ENCODE measurements at regions not wholly inside any gene's neighbourhood (a gene's known extent, or its start where the extent isn't known, plus 50 kb on each side); places are given as distances from the start of the nearest gene placed in this dataset.
"Not testable (repeated sequence)": the region's sequence is repeated elsewhere in the genome, so short reads cannot be mapped to it uniquely, and the experiment has no call there.

- Histone ChIP-seq H3K9me3 (ENCODE audit: low read length) (no peaks in the 10 kb centered on the region), H3K4me1 (ENCODE audit: insufficient read depth, low read length) (peaks cover 12% of the 10 kb centered on the region), H3K36me3 (ENCODE audit: insufficient read depth, low read length) (no peaks in the 10 kb centered on the region), H2AFZ (ENCODE audit: low read depth, low read length) (no peak overlapping the region), H3K4me3 (ENCODE audit: low read length) (no peak overlapping the region), H3K27me3 (ENCODE audit: insufficient read depth, low read length) (no peaks in the 10 kb centered on the region)
Measured at GRCh38 chr6:111949546-111949945, 76.3 kb upstream of the FYN start.

GRCh38 chr6:111949984-111950383 is 76.7 kb upstream of the FYN start:
- H3K4me1 ChIP-seq (ENCODE audit: insufficient read depth, low read length) = peaks cover 12% of the 10 kb centered on the region
- H3K36me3 ChIP-seq (ENCODE audit: insufficient read depth, low read length); H3K27me3 ChIP-seq (ENCODE audit: insufficient read depth, low read length); H3K4me3 ChIP-seq (ENCODE audit: low read length); H3K9me3 ChIP-seq (ENCODE audit: low read length); H2AFZ ChIP-seq (ENCODE audit: low read depth, low read length): not testable (repeated sequence)

- no peaks in the 10 kb centered on the region for H3K9me3 ChIP-seq (ENCODE audit: low read length)
- H2AFZ ChIP-seq (ENCODE audit: low read depth, low read length) = no peak overlapping the region
- H3K27me3 ChIP-seq (ENCODE audit: insufficient read depth, low read length) = no peaks in the 10 kb centered on the region
- no peak overlapping the region for H3K4me3 ChIP-seq (ENCODE audit: low read length)
- no peaks in the 10 kb centered on the region for H3K36me3 ChIP-seq (ENCODE audit: insufficient read depth, low read length)
- H3K4me1 ChIP-seq (ENCODE audit: insufficient read depth, low read length) = peaks cover 12% of the 10 kb centered on the region
Measured at GRCh38 chr6:111950661-111951496, 77.6 kb upstream of the FYN start.

GRCh38 chr6:111951497-111952085 is 78.3 kb upstream of the FYN start:
- Histone ChIP-seq H3K4me1 (ENCODE audit: insufficient read depth, low read length) (peaks cover 12% of the 10 kb centered on the region), H3K4me3 (ENCODE audit: low read length) (no peak overlapping the region), H3K9me3 (ENCODE audit: low read length) (no peaks in the 10 kb centered on the region), H3K27me3 (ENCODE audit: insufficient read depth, low read length) (no peaks in the 10 kb centered on the region), H2AFZ (ENCODE audit: low read depth, low read length) (no peak overlapping the region), H3K36me3 (ENCODE audit: insufficient read depth, low read length) (no peaks in the 10 kb centered on the region)

GRCh38 chr6:111952274-111952673 is 79.0 kb upstream of the FYN start:
- Histone ChIP-seq H3K9me3 (ENCODE audit: low read length) (no peaks in the 10 kb centered on the region), H3K4me1 (ENCODE audit: insufficient read depth, low read length) (peaks cover 12% of the 10 kb centered on the region), H3K27me3 (ENCODE audit: insufficient read depth, low read length) (no peaks in the 10 kb centered on the region), H3K4me3 (ENCODE audit: low read length) (no peak overlapping the region), H3K36me3 (ENCODE audit: insufficient read depth, low read length) (no peaks in the 10 kb centered on the region), H2AFZ (ENCODE audit: low read depth, low read length) (no peak overlapping the region)

- no peak overlapping the region for H2AFZ ChIP-seq (ENCODE audit: low read depth, low read length)
- H3K9me3 ChIP-seq (ENCODE audit: low read length) = no peaks in the 10 kb centered on the region
- H3K4me3 ChIP-seq (ENCODE audit: low read length) = no peak overlapping the region
- H3K36me3 ChIP-seq (ENCODE audit: insufficient read depth, low read length) = no peaks in the 10 kb centered on the region
- H3K27me3 ChIP-seq (ENCODE audit: insufficient read depth, low read length) = no peaks in the 10 kb centered on the region
- H3K4me1 ChIP-seq (ENCODE audit: insufficient read depth, low read length) = peaks cover 12% of the 10 kb centered on the region
Measured at GRCh38 chr6:111952821-111953540, 79.7 kb upstream of the FYN start.

GRCh38 chr6:111956098-111956497 is 82.8 kb upstream of the FYN start:
- Histone ChIP-seq H3K4me1 (ENCODE audit: insufficient read depth, low read length) (peaks cover 6% of the 10 kb centered on the region), H2AFZ (ENCODE audit: low read depth, low read length) (no peak overlapping the region), H3K27me3 (ENCODE audit: insufficient read depth, low read length) (no peaks in the 10 kb centered on the region), H3K4me3 (ENCODE audit: low read length) (no peak overlapping the region), H3K9me3 (ENCODE audit: low read length) (no peaks in the 10 kb centered on the region), H3K36me3 (ENCODE audit: insufficient read depth, low read length) (no peaks in the 10 kb centered on the region)

- Histone ChIP-seq H3K9me3 (ENCODE audit: low read length) (no peaks in the 10 kb centered on the region), H3K4me1 (ENCODE audit: insufficient read depth, low read length) (no peaks in the 10 kb centered on the region), H2AFZ (ENCODE audit: low read depth, low read length) (no peak overlapping the region), H3K27me3 (ENCODE audit: insufficient read depth, low read length) (no peaks in the 10 kb centered on the region), H3K36me3 (ENCODE audit: insufficient read depth, low read length) (no peaks in the 10 kb centered on the region), H3K4me3 (ENCODE audit: low read length) (no peak overlapping the region)
Measured at GRCh38 chr6:111957623-111958315, 84.5 kb upstream of the FYN start.

GRCh38 chr6:111958534-111958933 is 85.3 kb upstream of the FYN start:
- Histone ChIP-seq H3K4me3 (ENCODE audit: low read length) (no peak overlapping the region), H3K27me3 (ENCODE audit: insufficient read depth, low read length) (no peaks in the 10 kb centered on the region), H3K9me3 (ENCODE audit: low read length) (no peaks in the 10 kb centered on the region), H2AFZ (ENCODE audit: low read depth, low read length) (no peak overlapping the region), H3K36me3 (ENCODE audit: insufficient read depth, low read length) (no peaks in the 10 kb centered on the region), H3K4me1 (ENCODE audit: insufficient read depth, low read length) (no peaks in the 10 kb centered on the region)

GRCh38 chr6:111959766-111960165 is 86.5 kb upstream of the FYN start:
- Histone ChIP-seq H3K4me3 (ENCODE audit: low read length) (no peak overlapping the region), H3K27me3 (ENCODE audit: insufficient read depth, low read length) (no peaks in the 10 kb centered on the region), H3K9me3 (ENCODE audit: low read length) (no peaks in the 10 kb centered on the region)

GRCh38 chr6:111967131-111967530 is 86.8 kb upstream of the CCN6 start:
- Histone ChIP-seq H3K36me3 (ENCODE audit: insufficient read depth, low read length) (no peaks in the 10 kb centered on the region), H3K4me1 (ENCODE audit: insufficient read depth, low read length) (no peaks in the 10 kb centered on the region), H3K4me3 (ENCODE audit: low read length) (no peak overlapping the region), H2AFZ (ENCODE audit: low read depth, low read length) (no peak overlapping the region), H3K27me3 (ENCODE audit: insufficient read depth, low read length) (no peaks in the 10 kb centered on the region), H3K9me3 (ENCODE audit: low read length) (no peaks in the 10 kb centered on the region)

More at GRCh38 chr6:111959766-111960165, 86.5 kb upstream of the FYN start:
- H2AFZ ChIP-seq (ENCODE audit: low read depth, low read length) = no peak overlapping the region
- H3K36me3 ChIP-seq (ENCODE audit: insufficient read depth, low read length) = no peaks in the 10 kb centered on the region
- no peaks in the 10 kb centered on the region for H3K4me1 ChIP-seq (ENCODE audit: insufficient read depth, low read length)

GRCh38 chr6:111970426-111970825 is 83.5 kb upstream of the CCN6 start:
- Histone ChIP-seq H3K4me1 (ENCODE audit: insufficient read depth, low read length) (peaks cover 17% of the 10 kb centered on the region), H3K9me3 (ENCODE audit: low read length) (no peaks in the 10 kb centered on the region), H3K4me3 (ENCODE audit: low read length) (no peak overlapping the region), H3K27me3 (ENCODE audit: insufficient read depth, low read length) (no peaks in the 10 kb centered on the region), H2AFZ (ENCODE audit: low read depth, low read length) (no peak overlapping the region), H3K36me3 (ENCODE audit: insufficient read depth, low read length) (no peaks in the 10 kb centered on the region)

All from neuron (in vitro differentiated cells).